ENCODE measurements at regions not wholly inside any gene's neighbourhood (a gene's known extent, or its start where the extent isn't known, plus 50 kb on each side); places are given as distances from the start of the nearest gene placed in this dataset.

- no peak overlapping the region for H3K4me3 ChIP-seq (ENCODE audit: low read length)
- DNase-seq (ENCODE audit: low read depth), result no peak
- no peak for TF ChIP-seq CTCF (IDR thresholded peaks at IDR 0.05; ENCODE audit: insufficient read depth, low read depth, low read length, missing control alignments)
These were observed 84.2 kb upstream of the ADRA1B start for GRCh38 chr5:159832073-159832472.

- peak; percentile 18 for DNase-seq (ENCODE audit: low read depth)
- no peak overlapping the region for H3K4me3 ChIP-seq (ENCODE audit: low read length)
- TF ChIP-seq CTCF (IDR thresholded peaks at IDR 0.05; ENCODE audit: insufficient read depth, low read depth, low read length, missing control alignments), result no peak
These were observed 83.2 kb upstream of the ADRA1B start for GRCh38 chr5:159833088-159833487.

- no peak for TF ChIP-seq CTCF (IDR thresholded peaks at IDR 0.05; ENCODE audit: insufficient read depth, low read depth, low read length, missing control alignments)
- H3K4me3 ChIP-seq (ENCODE audit: low read length), result no peak overlapping the region
- DNase-seq (ENCODE audit: low read depth), result no peak
These were observed 82.4 kb upstream of the ADRA1B start for GRCh38 chr5:159833846-159834245.

GRCh38 chr5:159835548-159835947 lies 80.7 kb upstream of the ADRA1B start:
- no peak overlapping the region for H3K4me3 ChIP-seq (ENCODE audit: low read length)
- no peak for TF ChIP-seq CTCF (IDR thresholded peaks at IDR 0.05; ENCODE audit: insufficient read depth, low read depth, low read length, missing control alignments)
- DNase-seq (ENCODE audit: low read depth), result no peak

- DNase-seq (ENCODE audit: low read depth), result peak; percentile 33
- TF ChIP-seq CTCF (IDR thresholded peaks at IDR 0.05; ENCODE audit: insufficient read depth, low read depth, low read length, missing control alignments), result no peak
- H3K4me3 ChIP-seq (ENCODE audit: low read length), result no peak overlapping the region
These were observed 79.6 kb upstream of the ADRA1B start for GRCh38 chr5:159836691-159837090.

- no peak for TF ChIP-seq CTCF (IDR thresholded peaks at IDR 0.05; ENCODE audit: insufficient read depth, low read depth, low read length, missing control alignments)
- DNase-seq (ENCODE audit: low read depth), result peak; percentile 68
- no peak overlapping the region for H3K4me3 ChIP-seq (ENCODE audit: low read length)
These were observed 78.4 kb upstream of the ADRA1B start for GRCh38 chr5:159837860-159838259.

GRCh38 chr5:159838551-159839222 lies 77.6 kb upstream of the ADRA1B start:
- H3K4me3 ChIP-seq (ENCODE audit: low read length), result no peak overlapping the region
- no peak for TF ChIP-seq CTCF (IDR thresholded peaks at IDR 0.05; ENCODE audit: insufficient read depth, low read depth, low read length, missing control alignments)

More at GRCh38 chr5:159838551-159839222, 77.6 kb upstream of the ADRA1B start:
- peak; percentile 89 for DNase-seq (ENCODE audit: low read depth)
